Mesenchymal stem cell (in vitro differentiated cells and primary cell): ENCODE measurements at regions not wholly inside any gene's neighbourhood (a gene's known extent, or its start where the extent isn't known, plus 50 kb on each side); places are given as distances from the start of the nearest gene placed in this dataset.

Experiments
- DNase-seq: peaks from one replicate; pipeline ENCODE4 v3.0.0-alpha.2; 2013
- H2AFZ ChIP-seq: one replicate; pipeline ENCODE4 v1.6.1; 2013; ENCODE audit warnings: low read depth, mild to moderate bottlenecking, control low read depth, inconsistent platforms, low read length, moderate library complexity
- H2AK5ac ChIP-seq: 2 replicates; pipeline ENCODE4 v1.6.1; 2013; ENCODE audit warnings: low read length, moderate library complexity, mild to moderate bottlenecking, inconsistent platforms; ENCODE audit not compliant: severe bottlenecking
- H2BK120ac ChIP-seq: one replicate; pipeline ENCODE4 v1.6.1; 2013; ENCODE audit warnings: low read depth, mild to moderate bottlenecking, inconsistent platforms, low read length, moderate library complexity
- H2BK12ac ChIP-seq, 2 experiments: one replicate each; pipeline ENCODE4 v1.6.1; 2013; ENCODE audit warnings: inconsistent platforms in 2 of 2, low read length in 2 of 2, mild to moderate bottlenecking in 2 of 2, moderate library complexity in 2 of 2, control low read depth in 1 of 2
- H2BK15ac ChIP-seq: one replicate; pipeline ENCODE4 v1.6.1; 2013; ENCODE audit warnings: mild to moderate bottlenecking, low read depth, inconsistent platforms; ENCODE audit not compliant: poor library complexity, severe bottlenecking
- H2BK5ac ChIP-seq: 2 replicates; pipeline ENCODE4 v1.6.1; 2013; ENCODE audit warnings: low read depth, mild to moderate bottlenecking, low read length, control low read depth, inconsistent platforms; ENCODE audit not compliant: poor library complexity, severe bottlenecking
- H3K14ac ChIP-seq, 2 experiments: one replicate each; pipeline ENCODE4 v1.6.1; 2013; ENCODE audit warnings: inconsistent platforms in 2 of 2, low read length in 2 of 2, control low read depth in 1 of 2, mild to moderate bottlenecking in 1 of 2, moderate library complexity in 1 of 2
- H3K18ac ChIP-seq, 2 experiments: one replicate each; pipeline ENCODE4 v1.6.1; 2013; ENCODE audit warnings: inconsistent platforms in 2 of 2, low read length in 2 of 2, control low read depth in 1 of 2, low read depth in 1 of 2, mild to moderate bottlenecking in 1 of 2
- H3K23ac ChIP-seq, 2 experiments: one replicate each; pipeline ENCODE4 v1.6.1; 2013; ENCODE audit warnings: inconsistent platforms in 2 of 2, low read length in 2 of 2, mild to moderate bottlenecking in 2 of 2, moderate library complexity in 2 of 2, control low read depth in 1 of 2
- H3K27ac ChIP-seq: 2 replicates; pipeline ENCODE4 v1.5.1; 2013; ENCODE audit warnings: mild to moderate bottlenecking, moderate library complexity, low read length, control low read depth, inconsistent platforms; ENCODE audit not compliant: poor library complexity, severe bottlenecking
- H3K27me3 ChIP-seq, 2 experiments: 2 replicates each; pipeline versions ENCODE4 v1.6.1 to v1.7.0; 2013; ENCODE audit warnings: low read length in 2 of 2, mild to moderate bottlenecking in 2 of 2, moderate library complexity in 2 of 2, control low read depth in 1 of 2, inconsistent platforms in 1 of 2; ENCODE audit not compliant: control insufficient read depth in 1 of 2, insufficient read depth in 1 of 2
- H3K36me3 ChIP-seq, 2 experiments: 2 replicates each; pipeline versions ENCODE4 v1.6.1 to v1.7.0; 2013; ENCODE audit warnings: low read length in 2 of 2, control low read depth in 1 of 2, inconsistent platforms in 1 of 2, low read depth in 1 of 2, mild to moderate bottlenecking in 1 of 2; ENCODE audit not compliant: insufficient read depth in 2 of 2, control insufficient read depth in 1 of 2
- H3K4ac ChIP-seq, 2 experiments: one replicate each; pipeline ENCODE4 v1.6.1; 2013; ENCODE audit warnings: inconsistent platforms in 2 of 2, low read length in 2 of 2, mild to moderate bottlenecking in 2 of 2, moderate library complexity in 2 of 2, control low read depth in 1 of 2, low read depth in 1 of 2
- H3K4me1 ChIP-seq: 2 replicates; pipeline ENCODE4 v1.6.1; 2013; ENCODE audit warnings: low read depth, low read length, control low read depth; ENCODE audit not compliant: control insufficient read depth, insufficient read depth
- H3K4me2 ChIP-seq: 2 replicates; pipeline ENCODE4 v1.6.1; 2013; ENCODE audit warnings: low read length, mild to moderate bottlenecking, inconsistent platforms; ENCODE audit not compliant: poor library complexity, severe bottlenecking
- H3K4me3 ChIP-seq, 2 experiments: 2 replicates each; pipeline versions ENCODE4 v1.5.1 to v1.7.0; 2013; ENCODE audit warnings: low read length in 2 of 2, mild to moderate bottlenecking in 2 of 2, control low read depth in 1 of 2, low read depth in 1 of 2; ENCODE audit not compliant: insufficient read depth in 1 of 2
- H3K79me1 ChIP-seq: replicated peaks from 2 replicates; pipeline ENCODE4 v1.6.1; 2013; ENCODE audit warnings: mild to moderate bottlenecking, control low read depth, low read length, inconsistent platforms; ENCODE audit not compliant: poor library complexity, severe bottlenecking
- H3K9ac ChIP-seq: 2 replicates; pipeline ENCODE4 v1.7.0; 2013; ENCODE audit warnings: mild to moderate bottlenecking, low read length, moderate library complexity
- H3K9me3 ChIP-seq: 2 replicates; pipeline ENCODE4 v1.7.0; 2013; ENCODE audit warnings: mild to moderate bottlenecking, low read length; ENCODE audit not compliant: control insufficient read depth
- H4K8ac ChIP-seq: one replicate; pipeline ENCODE4 v1.6.1; 2013; ENCODE audit warnings: inconsistent platforms, mild to moderate bottlenecking, low read length, moderate library complexity
- H4K91ac ChIP-seq: one replicate; pipeline ENCODE4 v1.6.1; 2013; ENCODE audit warnings: mild to moderate bottlenecking, low read length, inconsistent platforms
- WGBS: methylation state at CpG from one replicate; pipeline ENCODE4 v1.1.7; 2013; ENCODE audit warnings: mixed read lengths; 5-methylcytosine and 5-hydroxymethylcytosine counted together

DNA sequence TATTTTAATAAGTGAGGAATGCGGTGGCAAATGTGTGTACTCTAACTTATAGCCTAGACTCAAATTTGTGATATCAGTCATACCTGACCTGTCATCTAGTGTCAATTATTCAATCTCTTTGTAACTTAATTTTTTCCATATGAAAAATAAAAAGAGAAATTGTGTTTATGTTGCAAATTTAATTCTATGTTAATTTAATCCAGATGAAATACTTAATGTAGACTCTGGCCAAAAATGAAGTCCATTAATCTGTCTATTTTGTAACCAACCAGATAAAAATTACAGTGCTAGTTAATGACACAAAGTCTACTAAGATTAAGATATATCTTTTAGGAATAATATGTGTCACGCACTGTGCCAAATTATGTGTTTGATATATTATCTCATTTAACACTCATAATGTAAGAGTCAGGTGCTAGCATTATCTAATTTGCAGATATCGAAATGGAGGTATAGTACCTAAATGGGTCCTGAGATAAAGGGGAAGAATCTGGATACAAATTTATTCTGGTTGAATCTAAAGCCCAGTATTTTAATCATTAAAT is 712.1 kb downstream of the KCTD16 start:
- H3K4me2 ChIP-seq = no peak overlapping the region
- no CpG with 5 or more reads among the region's 3 CpGs for WGBS
- no peak overlapping the region for H2BK15ac ChIP-seq
- DNase-seq = no peak
- no peak overlapping the region for H2BK12ac ChIP-seq
- H2AFZ ChIP-seq = no peak overlapping the region
- no peak overlapping the region for H2BK5ac ChIP-seq
- no peaks in the 10 kb centered on the region for H3K27me3 ChIP-seq
- H3K18ac ChIP-seq = no peak overlapping the region
- no peak overlapping the region for H3K27ac ChIP-seq
- no peaks in the 10 kb centered on the region for H3K9me3 ChIP-seq
- no peaks in the 10 kb centered on the region for H3K36me3 ChIP-seq
- no peak overlapping the region for H4K91ac ChIP-seq
- H2AK5ac ChIP-seq = no peak overlapping the region
- H3K9ac ChIP-seq = no peak overlapping the region
- no peak overlapping the region for H3K23ac ChIP-seq
- no peak overlapping the region for H3K14ac ChIP-seq
- H3K4me1 ChIP-seq = no peaks in the 10 kb centered on the region
- no peaks in the 10 kb centered on the region for H3K79me1 ChIP-seq
- no peak overlapping the region for H3K4ac ChIP-seq
- H4K8ac ChIP-seq = no peak overlapping the region
- H3K4me3 ChIP-seq = no peak overlapping the region
- no peak overlapping the region for H2BK120ac ChIP-seq

DNA sequence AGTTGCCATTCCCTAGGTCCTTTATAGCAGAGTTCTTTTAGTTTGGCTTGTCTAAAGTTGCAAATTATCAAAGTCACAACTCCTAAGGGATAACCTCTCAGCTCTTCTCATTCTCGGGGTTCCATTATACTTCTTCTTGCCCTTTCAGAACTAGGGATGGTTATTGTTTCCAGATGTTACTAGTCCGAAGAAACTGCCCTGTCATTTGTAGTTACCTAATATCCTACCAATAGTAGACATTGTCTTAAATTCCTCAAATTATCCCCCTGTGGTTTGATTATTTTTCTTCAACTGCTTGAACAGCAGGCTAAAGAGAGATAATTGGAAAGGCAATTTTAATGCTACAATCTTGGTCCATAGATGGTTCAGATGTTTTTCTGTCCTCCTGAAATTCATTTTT is 709.8 kb downstream of the KCTD16 start:
- H2BK5ac ChIP-seq = no peak overlapping the region
- H3K9ac ChIP-seq = no peak overlapping the region
- no peak overlapping the region for H2BK12ac ChIP-seq
- H3K4me2 ChIP-seq = no peak overlapping the region
- no peaks in the 10 kb centered on the region for H3K36me3 ChIP-seq
- DNase-seq = no peak
- H3K27me3 ChIP-seq = no peaks in the 10 kb centered on the region
- H3K4me1 ChIP-seq = no peaks in the 10 kb centered on the region
- H2AK5ac ChIP-seq = no peak overlapping the region
- no peak overlapping the region for H2AFZ ChIP-seq
- 60% methylated on average over 1 of the region's 2 CpGs for WGBS
- H3K27ac ChIP-seq = no peak overlapping the region
- H3K9me3 ChIP-seq = peaks cover 3% of the 10 kb centered on the region
- no peak overlapping the region for H2BK120ac ChIP-seq
- no peak overlapping the region for H4K91ac ChIP-seq
- H3K23ac ChIP-seq = no peak overlapping the region
- no peak overlapping the region for H3K4ac ChIP-seq
- H2BK15ac ChIP-seq = no peak overlapping the region
- H3K79me1 ChIP-seq = no peaks in the 10 kb centered on the region
- no peak overlapping the region for H3K4me3 ChIP-seq
- no peak overlapping the region for H3K18ac ChIP-seq
- no peak overlapping the region for H4K8ac ChIP-seq
- H3K14ac ChIP-seq = no peak overlapping the region

DNA sequence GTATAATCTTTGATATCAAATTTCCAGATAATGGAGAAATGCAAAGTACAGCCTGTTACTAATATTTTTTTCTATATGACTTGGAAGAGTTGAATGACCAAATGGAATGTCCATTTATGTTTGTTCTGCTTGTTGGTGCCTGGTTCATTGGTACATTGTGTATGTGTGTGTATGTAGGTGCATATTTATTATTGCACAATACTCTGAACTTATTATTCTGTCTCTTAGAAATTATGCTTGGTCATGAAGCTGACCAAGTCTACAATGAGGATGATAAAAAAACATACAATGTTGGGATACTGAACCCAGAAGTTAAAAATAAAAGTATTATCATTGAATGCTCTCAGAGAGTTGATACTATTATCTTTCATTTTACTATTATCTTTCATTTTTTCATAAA is 706.3 kb downstream of the KCTD16 start:
- Histone ChIP-seq H4K8ac (no peak overlapping the region), H3K27me3 (no peaks in the 10 kb centered on the region), H3K79me1 (no peaks in the 10 kb centered on the region), H2AFZ (no peak overlapping the region), H4K91ac (no peak overlapping the region), H3K4me3 (no peak overlapping the region), H3K18ac (no peak overlapping the region), H2BK120ac (no peak overlapping the region), H2BK12ac (no peak overlapping the region), H3K27ac (no peak overlapping the region), H3K4ac (no peak overlapping the region), H3K14ac (no peak overlapping the region), H3K23ac (no peak overlapping the region), H3K4me2 (no peak overlapping the region), H2BK15ac (no peak overlapping the region), H2AK5ac (no peak overlapping the region), H2BK5ac (no peak overlapping the region), H3K4me1 (no peaks in the 10 kb centered on the region), H3K36me3 (no peaks in the 10 kb centered on the region), H3K9me3 (peaks cover 6% of the 10 kb centered on the region), H3K9ac (no peak overlapping the region)
- DNase-seq = no peak

DNA sequence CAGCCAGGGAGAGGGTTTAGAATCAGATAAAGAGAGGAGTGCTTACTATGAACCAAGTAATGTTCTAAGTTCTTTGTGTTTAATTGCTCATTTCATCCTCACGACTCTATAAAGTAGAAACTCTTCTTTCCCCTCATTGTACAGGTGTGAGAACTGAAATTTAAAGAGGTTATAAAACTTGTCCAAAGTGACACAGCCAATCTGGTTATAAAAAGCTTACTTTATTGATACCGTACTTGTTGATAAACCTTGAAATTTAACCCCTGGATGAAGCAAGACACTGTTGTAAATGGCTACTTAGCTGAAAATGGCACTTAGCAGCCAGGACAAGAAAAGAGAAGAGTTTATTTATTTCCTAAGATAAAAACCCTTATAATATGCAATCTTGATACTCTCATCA is 702.4 kb downstream of the KCTD16 start:
- Histone ChIP-seq H3K36me3 (no peaks in the 10 kb centered on the region), H2BK120ac (no peak overlapping the region), H3K27ac (no peak overlapping the region), H3K14ac (no peak overlapping the region), H4K8ac (no peak overlapping the region), H2BK5ac (no peak overlapping the region), H4K91ac (no peak overlapping the region), H3K4me1 (no peaks in the 10 kb centered on the region), H2BK12ac (no peak overlapping the region), H2AK5ac (no peak overlapping the region), H3K4me3 (no peak overlapping the region), H3K9me3 (peaks cover 6% of the 10 kb centered on the region), H3K18ac (no peak overlapping the region), H3K79me1 (no peaks in the 10 kb centered on the region), H2BK15ac (no peak overlapping the region), H3K4me2 (no peak overlapping the region), H2AFZ (no peak overlapping the region), H3K27me3 (no peaks in the 10 kb centered on the region), H3K23ac (no peak overlapping the region), H3K9ac (no peak overlapping the region), H3K4ac (no peak overlapping the region)
- no peak for DNase-seq
- WGBS = no CpG with 5 or more reads among the region's 2 CpGs
